Pons (tissue), 1 donor: ENCODE measurements at regions not wholly inside any gene's neighbourhood (a gene's known extent, or its start where the extent isn't known, plus 50 kb on each side); places are given as distances from the start of the nearest gene placed in this dataset.
"Not testable (repeated sequence)": the region's sequence is repeated elsewhere in the genome, so short reads cannot be mapped to it uniquely, and the experiment has no call there.

Source experiments
- DNase-seq: peaks from one replicate; pipeline ENCODE4 v3.0.0-alpha.2; 2016; ENCODE audit warnings: low spot score

- no peak for DNase-seq
These were observed 391.6 kb downstream of the ADCYAP1 start for GRCh38 chr18:1296237-1296636.

GRCh38 chr18:1302861-1303260 lies 398.2 kb downstream of the ADCYAP1 start:
- no peak for DNase-seq

GRCh38 chr18:1304392-1304992 lies 399.8 kb downstream of the ADCYAP1 start:
- DNase-seq: no peak

- no peak for DNase-seq
These were observed 402.0 kb downstream of the ADCYAP1 start for GRCh38 chr18:1306641-1307040.

GRCh38 chr18:1308686-1309085 lies 404.0 kb downstream of the ADCYAP1 start:
- DNase-seq: no peak

GRCh38 chr18:1311376-1311775 lies 406.7 kb downstream of the ADCYAP1 start:
- DNase-seq: no peak

- DNase-seq: not testable (repeated sequence)
These were observed 430.7 kb downstream of the ADCYAP1 start for GRCh38 chr18:1335345-1335744.

GRCh38 chr18:1350931-1351450 lies 446.3 kb downstream of the ADCYAP1 start:
- DNase-seq: no peak

- DNase-seq: no peak
These were observed 448.4 kb downstream of the ADCYAP1 start for GRCh38 chr18:1353025-1353424.

GRCh38 chr18:1357724-1358123 lies 453.1 kb downstream of the ADCYAP1 start:
- no peak for DNase-seq

GRCh38 chr18:1361936-1362335 lies 457.3 kb downstream of the ADCYAP1 start:
- DNase-seq: no peak

- no peak for DNase-seq
These were observed 465.9 kb downstream of the ADCYAP1 start for GRCh38 chr18:1370552-1370951.

GRCh38 chr18:1371724-1372123 lies 467.1 kb downstream of the ADCYAP1 start:
- no peak for DNase-seq

- no peak for DNase-seq
These were observed 478.8 kb downstream of the ADCYAP1 start for GRCh38 chr18:1383465-1383864.

GRCh38 chr18:1388468-1388867 lies 483.8 kb downstream of the ADCYAP1 start:
- not testable (repeated sequence) for DNase-seq

GRCh38 chr18:1392046-1392445 lies 487.4 kb downstream of the ADCYAP1 start:
- no peak for DNase-seq

- DNase-seq: no peak
These were observed 488.4 kb downstream of the ADCYAP1 start for GRCh38 chr18:1392865-1393734.

GRCh38 chr18:1393929-1394328 lies 489.3 kb downstream of the ADCYAP1 start:
- DNase-seq: no peak

- no peak for DNase-seq
These were observed 489.8 kb downstream of the ADCYAP1 start for GRCh38 chr18:1394426-1394825.

- no peak for DNase-seq
These were observed 490.3 kb downstream of the ADCYAP1 start for GRCh38 chr18:1394966-1395365.

- DNase-seq: no peak
These were observed 503.7 kb downstream of the ADCYAP1 start for GRCh38 chr18:1408376-1408775.

GRCh38 chr18:1412655-1413322 lies 508.1 kb downstream of the ADCYAP1 start:
- no peak for DNase-seq

GRCh38 chr18:1413323-1413675 lies 508.6 kb downstream of the ADCYAP1 start:
- no peak for DNase-seq
